AG04450 (cell line): ENCODE measurements at regions not wholly inside any gene's neighbourhood (a gene's known extent, or its start where the extent isn't known, plus 50 kb on each side); places are given as distances from the start of the nearest gene placed in this dataset.

Experiments used
- CTCF ChIA-PET: fragments of 300-600, 350-600 bp; formaldehyde crosslinking; extraction: SDS; loops from one replicate; lab custom pipeline; 2022; ENCODE audit warnings: antibody characterized with exemption, inconsistent platforms; lab: Charles Lee
- POLR2A ChIA-PET: fragments of 350-600 bp; formaldehyde crosslinking; extraction: SDS; loops from one replicate; lab custom pipeline; 2021; ENCODE audit warnings: antibody characterized with exemption, inconsistent platforms; lab: Yijun Ruan, JAX
- DNase-seq: peaks from one replicate; pipeline ENCODE4 v3.0.0-alpha.2; 2011; ENCODE audit warnings: low read depth, low spot score
- H3K27ac ChIP-seq: one replicate; pipeline ENCODE4 v1.5.1; 2012; ENCODE audit warnings: low read depth, low read length, control low read depth
- H3K27me3 ChIP-seq: one replicate; pipeline ENCODE4 v1.6.0; 2012; ENCODE audit warnings: low read length; ENCODE audit not compliant: control insufficient read depth, insufficient read depth
- H3K4me3 ChIP-seq: 2 replicates; pipeline ENCODE4 v1.5.1; 2011; ENCODE audit warnings: mild to moderate bottlenecking, low read depth, low read length, control low read depth
- H3K9me3 ChIP-seq: 2 replicates; pipeline ENCODE4 v1.5.1; 2012; ENCODE audit warnings: low read length; ENCODE audit not compliant: control insufficient read depth, insufficient read depth
- TF ChIP-seq, protein P1 (sequence below): IDR thresholded peaks from 2 replicates; pipeline ENCODE4 v1.5.1; 2011; ENCODE audit warnings: low read depth, low read length, control low read depth, inconsistent platforms

DNA sequence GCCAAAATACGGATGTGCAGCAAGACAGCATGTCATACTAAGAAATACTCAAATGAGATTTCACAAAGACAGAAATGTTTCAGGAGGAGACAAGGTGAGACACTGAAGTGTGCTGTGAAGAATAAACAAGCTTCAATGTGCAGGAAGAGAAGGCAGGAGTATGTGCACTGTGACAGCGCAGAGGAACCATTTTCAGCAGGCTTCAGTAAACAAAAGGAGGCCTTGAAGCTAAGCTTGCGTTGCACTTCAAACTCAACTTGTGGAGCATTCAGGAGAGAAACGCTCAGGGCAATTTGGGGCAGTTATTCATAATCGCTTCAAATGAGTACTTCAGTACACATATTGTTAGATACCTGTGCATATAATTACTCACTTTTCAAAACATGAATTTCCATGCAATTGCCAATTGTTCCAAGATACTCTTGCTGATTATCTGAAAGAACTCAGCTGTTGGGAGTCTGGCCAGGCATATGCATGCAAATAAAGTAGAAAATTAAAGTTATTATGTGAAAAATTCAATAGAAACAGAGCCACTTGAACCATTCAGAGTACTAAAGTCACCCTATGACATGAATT is 234.2 kb upstream of the OPRM1 start:
- Histone ChIP-seq H3K27me3 (no peaks in the 10 kb centered on the region), H3K27ac (no peak overlapping the region), H3K4me3 (no peak overlapping the region), H3K9me3 (no peaks in the 10 kb centered on the region)
- ChIA-PET POLR2A (no interaction called here), CTCF (no interaction called here)
- TF ChIP-seq, protein P1, sequence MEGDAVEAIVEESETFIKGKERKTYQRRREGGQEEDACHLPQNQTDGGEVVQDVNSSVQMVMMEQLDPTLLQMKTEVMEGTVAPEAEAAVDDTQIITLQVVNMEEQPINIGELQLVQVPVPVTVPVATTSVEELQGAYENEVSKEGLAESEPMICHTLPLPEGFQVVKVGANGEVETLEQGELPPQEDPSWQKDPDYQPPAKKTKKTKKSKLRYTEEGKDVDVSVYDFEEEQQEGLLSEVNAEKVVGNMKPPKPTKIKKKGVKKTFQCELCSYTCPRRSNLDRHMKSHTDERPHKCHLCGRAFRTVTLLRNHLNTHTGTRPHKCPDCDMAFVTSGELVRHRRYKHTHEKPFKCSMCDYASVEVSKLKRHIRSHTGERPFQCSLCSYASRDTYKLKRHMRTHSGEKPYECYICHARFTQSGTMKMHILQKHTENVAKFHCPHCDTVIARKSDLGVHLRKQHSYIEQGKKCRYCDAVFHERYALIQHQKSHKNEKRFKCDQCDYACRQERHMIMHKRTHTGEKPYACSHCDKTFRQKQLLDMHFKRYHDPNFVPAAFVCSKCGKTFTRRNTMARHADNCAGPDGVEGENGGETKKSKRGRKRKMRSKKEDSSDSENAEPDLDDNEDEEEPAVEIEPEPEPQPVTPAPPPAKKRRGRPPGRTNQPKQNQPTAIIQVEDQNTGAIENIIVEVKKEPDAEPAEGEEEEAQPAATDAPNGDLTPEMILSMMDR = no peak
- DNase-seq = no peak

DNA sequence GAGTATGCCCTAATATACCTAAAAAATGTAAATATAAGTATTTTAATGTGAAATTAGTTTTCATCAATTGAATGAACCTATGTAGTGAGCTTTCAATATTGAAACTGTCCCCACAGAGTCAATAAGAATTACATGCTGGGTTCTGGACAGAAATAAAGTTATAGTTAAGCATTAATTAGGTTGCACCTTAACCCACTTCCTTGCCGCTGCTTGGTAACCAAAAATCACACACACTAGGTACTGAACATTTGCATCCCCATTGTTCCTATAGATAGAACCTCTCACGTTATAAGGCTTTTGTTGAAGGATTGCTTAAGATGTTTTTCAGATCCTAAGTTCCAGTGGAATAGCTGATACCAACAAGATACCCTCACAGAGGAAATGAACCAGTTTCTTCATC is 237.1 kb upstream of the OPRM1 start:
- Histone ChIP-seq H3K27ac (no peak overlapping the region), H3K9me3 (no peaks in the 10 kb centered on the region; the same call in 1 of the 2 replicates), H3K4me3 (no peak overlapping the region), H3K27me3 (no peaks in the 10 kb centered on the region)
- POLR2A ChIA-PET = no interaction called here
- CTCF ChIA-PET = no interaction called here
- DNase-seq = no peak
- TF ChIP-seq, protein P1 = no peak

DNA sequence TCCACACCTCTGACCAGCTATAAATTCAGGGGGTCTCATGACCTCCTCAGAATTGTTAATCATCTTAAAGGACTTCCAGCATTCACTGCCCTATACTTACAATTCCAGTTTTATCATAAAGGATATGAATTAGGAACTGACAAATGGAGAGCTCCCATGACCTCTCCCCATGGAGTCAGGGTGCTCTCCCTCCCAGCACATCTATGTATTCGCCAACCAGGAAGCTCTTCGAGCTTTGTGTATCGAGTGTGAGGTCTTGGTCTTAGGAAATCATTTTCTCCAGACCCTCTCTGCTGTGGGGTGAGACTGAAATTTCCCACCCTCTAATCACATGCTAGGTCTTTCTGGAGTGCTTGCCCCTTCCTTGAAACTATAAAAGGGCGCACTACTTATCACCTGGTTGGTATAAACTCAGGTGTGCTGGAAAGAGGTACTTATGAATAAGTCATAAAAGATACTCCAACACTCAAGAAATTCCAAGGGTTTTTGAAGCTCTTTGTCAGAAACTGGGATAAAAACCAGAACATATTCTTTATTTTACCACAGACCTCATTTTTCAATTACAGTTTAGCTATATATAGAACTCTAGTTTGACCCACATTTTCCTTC is 238.4 kb upstream of the OPRM1 start:
- CTCF ChIA-PET = no interaction called here
- POLR2A ChIA-PET = no interaction called here
- no peaks in the 10 kb centered on the region; the same call in 1 of the 2 replicates for H3K9me3 ChIP-seq

DNA sequence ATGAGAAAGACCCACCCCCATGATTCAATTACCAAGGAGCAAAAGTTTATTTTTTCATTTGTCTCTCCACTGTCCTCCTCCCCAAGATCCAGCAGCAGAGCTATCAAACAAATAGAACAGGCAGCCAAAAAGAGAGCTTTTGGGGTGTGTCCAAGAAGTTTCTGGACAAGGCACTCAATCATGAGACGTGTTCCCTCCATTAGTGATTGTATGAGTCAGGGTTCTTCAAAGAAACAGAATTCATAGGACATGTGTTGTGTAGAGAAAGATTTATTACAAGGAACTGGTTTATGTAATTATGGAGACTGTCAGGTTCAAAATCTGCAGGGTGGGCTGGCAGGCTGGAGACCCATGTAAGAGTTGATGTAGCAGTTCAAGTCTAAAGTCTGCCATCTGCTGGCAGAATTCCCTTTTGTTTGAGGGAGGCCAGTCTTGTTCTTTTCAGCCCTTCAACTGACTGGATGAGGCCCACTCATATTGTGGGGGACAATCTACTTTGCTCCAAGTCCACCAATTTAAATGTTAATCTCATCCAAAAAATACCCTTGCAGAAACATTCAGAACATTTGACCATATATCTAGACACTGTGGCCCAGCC is 248.1 kb upstream of the OPRM1 start:
- ChIA-PET POLR2A (no interaction called here), CTCF (no interaction called here)
- no peak overlapping the region for H3K27ac ChIP-seq
- DNase-seq = no peak
- no peaks in the 10 kb centered on the region for H3K27me3 ChIP-seq
- H3K4me3 ChIP-seq = no peak overlapping the region
- H3K9me3 ChIP-seq = peaks cover 7% of the 10 kb centered on the region
- TF ChIP-seq, protein P1 = no peak

More for the DNA sequence above, 238.4 kb upstream of the OPRM1 start:
- no peak for DNase-seq
- Histone ChIP-seq H3K4me3 (no peak overlapping the region), H3K27me3 (no peaks in the 10 kb centered on the region), H3K27ac (no peak overlapping the region)
- TF ChIP-seq, protein P1 = no peak

GRCh38 chr6:153790048-153790447 is 249.0 kb upstream of the OPRM1 start:
- peaks cover 7% of the 10 kb centered on the region for H3K9me3 ChIP-seq
- DNase-seq = peak; percentile 8
- ChIA-PET CTCF (no interaction called here), POLR2A (no interaction called here)
- no peak overlapping the region for H3K27ac ChIP-seq
- TF ChIP-seq, protein P1 = no peak
- H3K4me3 ChIP-seq = no peak overlapping the region
- no peaks in the 10 kb centered on the region for H3K27me3 ChIP-seq
